Osteoblast (primary cell): ENCODE measurements at regions not wholly inside any gene's neighbourhood (a gene's known extent, or its start where the extent isn't known, plus 50 kb on each side); places are given as distances from the start of the nearest gene placed in this dataset.

Source experiments
- DNase-seq: peaks from one replicate; pipeline ENCODE4 v3.0.0; 2011; ENCODE audit warnings: low spot score, mixed read lengths; ENCODE audit not compliant: insufficient read length; ENCODE audit errors: missing footprints
- H2AFZ ChIP-seq: 2 replicates; pipeline ENCODE4 v1.6.0; 2011; ENCODE audit warnings: mild to moderate bottlenecking, low read length
- H3K27ac ChIP-seq: 2 replicates; pipeline ENCODE4 v1.5.1; 2011; ENCODE audit warnings: mild to moderate bottlenecking, low read depth, low read length, moderate library complexity
- H3K27me3 ChIP-seq: 2 replicates; pipeline ENCODE4 v1.6.0; 2012; ENCODE audit warnings: mild to moderate bottlenecking, control low read depth, inconsistent platforms, low read length, moderate library complexity; ENCODE audit not compliant: insufficient read depth
- H3K36me3 ChIP-seq: 2 replicates; pipeline ENCODE4 v1.5.1; 2011; ENCODE audit warnings: mild to moderate bottlenecking, low read length, control low read depth, moderate library complexity; ENCODE audit not compliant: insufficient read depth
- H3K4me1 ChIP-seq: 2 replicates; pipeline ENCODE4 v1.5.1; 2011; ENCODE audit warnings: mild to moderate bottlenecking, low read length, control low read depth, moderate library complexity; ENCODE audit not compliant: insufficient read depth
- H3K4me2 ChIP-seq: 2 replicates; pipeline ENCODE4 v1.6.0; 2011; ENCODE audit warnings: mild to moderate bottlenecking, low read length; ENCODE audit not compliant: insufficient read depth
- H3K4me3 ChIP-seq: fragments of 200-600 bp; sonication (generic); 3 replicates; pipeline ENCODE4 v1.5.1; 2012; ENCODE audit warnings: mild to moderate bottlenecking, low read length, inconsistent platforms; ENCODE audit not compliant: insufficient read depth
- H3K79me2 ChIP-seq: 2 replicates; pipeline ENCODE4 v1.6.0; 2012; ENCODE audit warnings: mild to moderate bottlenecking, low read length, control low read depth, inconsistent platforms; ENCODE audit not compliant: insufficient read depth
- H3K9me3 ChIP-seq: 2 replicates; pipeline ENCODE4 v1.5.1; 2011; ENCODE audit warnings: low read depth, low read length, control low read depth
- H4K20me1 ChIP-seq: 2 replicates; pipeline ENCODE4 v1.6.0; 2012; ENCODE audit warnings: mild to moderate bottlenecking, low read length, control low read depth; ENCODE audit not compliant: insufficient read depth
- TF ChIP-seq, protein P1 (sequence below): IDR thresholded peaks from 2 replicates; pipeline ENCODE4 v1.5.1; 2011; ENCODE audit warnings: mild to moderate bottlenecking, low read depth, low read length, moderate library complexity; ENCODE audit errors: extremely low read depth

DNA sequence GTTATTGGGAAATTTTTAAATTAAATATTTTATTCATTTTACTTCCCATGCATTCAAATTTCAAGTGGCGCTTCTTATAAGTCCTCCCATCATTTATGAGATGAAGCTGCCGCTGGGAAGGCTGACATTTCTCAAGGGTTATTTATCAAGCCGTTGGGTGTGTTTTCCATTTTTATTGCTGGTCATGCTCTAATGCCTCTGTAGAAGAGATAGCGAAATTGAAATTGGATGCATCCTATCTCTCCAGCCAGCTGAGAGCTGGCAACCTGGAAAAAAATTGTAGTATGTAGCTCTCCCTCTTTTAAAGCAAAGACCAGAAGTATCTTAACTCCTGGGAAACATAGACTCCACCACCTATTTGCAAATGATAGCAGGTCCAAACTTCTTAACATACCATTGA is 135.9 kb downstream of the C6orf118 start:
- H3K4me2 ChIP-seq: no peak overlapping the region
- no peaks in the 10 kb centered on the region for H4K20me1 ChIP-seq
- peaks cover 11% of the 10 kb centered on the region for H3K4me1 ChIP-seq
- H3K4me3 ChIP-seq: no peak overlapping the region
- no peak for DNase-seq
- no peaks in the 10 kb centered on the region for H3K9me3 ChIP-seq
- TF ChIP-seq, protein P1, sequence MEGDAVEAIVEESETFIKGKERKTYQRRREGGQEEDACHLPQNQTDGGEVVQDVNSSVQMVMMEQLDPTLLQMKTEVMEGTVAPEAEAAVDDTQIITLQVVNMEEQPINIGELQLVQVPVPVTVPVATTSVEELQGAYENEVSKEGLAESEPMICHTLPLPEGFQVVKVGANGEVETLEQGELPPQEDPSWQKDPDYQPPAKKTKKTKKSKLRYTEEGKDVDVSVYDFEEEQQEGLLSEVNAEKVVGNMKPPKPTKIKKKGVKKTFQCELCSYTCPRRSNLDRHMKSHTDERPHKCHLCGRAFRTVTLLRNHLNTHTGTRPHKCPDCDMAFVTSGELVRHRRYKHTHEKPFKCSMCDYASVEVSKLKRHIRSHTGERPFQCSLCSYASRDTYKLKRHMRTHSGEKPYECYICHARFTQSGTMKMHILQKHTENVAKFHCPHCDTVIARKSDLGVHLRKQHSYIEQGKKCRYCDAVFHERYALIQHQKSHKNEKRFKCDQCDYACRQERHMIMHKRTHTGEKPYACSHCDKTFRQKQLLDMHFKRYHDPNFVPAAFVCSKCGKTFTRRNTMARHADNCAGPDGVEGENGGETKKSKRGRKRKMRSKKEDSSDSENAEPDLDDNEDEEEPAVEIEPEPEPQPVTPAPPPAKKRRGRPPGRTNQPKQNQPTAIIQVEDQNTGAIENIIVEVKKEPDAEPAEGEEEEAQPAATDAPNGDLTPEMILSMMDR: no peak
- H3K27ac ChIP-seq: no peak overlapping the region
- no peaks in the 10 kb centered on the region for H3K27me3 ChIP-seq
- H3K36me3 ChIP-seq: no peaks in the 10 kb centered on the region
- H3K79me2 ChIP-seq: no peaks in the 10 kb centered on the region
- no peak overlapping the region for H2AFZ ChIP-seq

DNA sequence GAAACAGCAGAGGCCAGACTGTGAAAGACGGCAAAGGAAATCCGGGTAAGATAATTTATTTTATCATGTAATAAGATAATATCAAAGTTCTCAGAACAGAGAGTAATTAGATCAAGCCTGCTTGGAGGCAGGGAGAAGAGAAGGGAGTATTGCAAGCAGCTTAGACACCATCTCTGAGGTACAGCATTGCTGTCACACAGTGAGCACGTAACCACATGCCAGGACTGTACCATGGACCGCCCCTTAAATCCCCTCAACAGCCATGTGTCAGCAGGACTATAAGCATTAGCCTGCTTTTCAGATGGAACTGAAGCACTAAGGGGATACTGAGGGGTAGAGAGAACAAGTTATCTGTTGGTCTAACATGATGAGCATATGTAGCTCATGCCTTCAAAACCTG is 141.5 kb downstream of the C6orf118 start:
- Histone ChIP-seq H3K27me3 (no peaks in the 10 kb centered on the region), H4K20me1 (no peaks in the 10 kb centered on the region), H3K36me3 (no peaks in the 10 kb centered on the region), H3K4me1 (no peaks in the 10 kb centered on the region), H3K4me3 (no peak overlapping the region), H2AFZ (no peak overlapping the region), H3K9me3 (peaks cover 3% of the 10 kb centered on the region), H3K79me2 (no peaks in the 10 kb centered on the region), H3K27ac (no peak overlapping the region), H3K4me2 (no peak overlapping the region)
- no peak for DNase-seq
- TF ChIP-seq, protein P1: no peak

DNA sequence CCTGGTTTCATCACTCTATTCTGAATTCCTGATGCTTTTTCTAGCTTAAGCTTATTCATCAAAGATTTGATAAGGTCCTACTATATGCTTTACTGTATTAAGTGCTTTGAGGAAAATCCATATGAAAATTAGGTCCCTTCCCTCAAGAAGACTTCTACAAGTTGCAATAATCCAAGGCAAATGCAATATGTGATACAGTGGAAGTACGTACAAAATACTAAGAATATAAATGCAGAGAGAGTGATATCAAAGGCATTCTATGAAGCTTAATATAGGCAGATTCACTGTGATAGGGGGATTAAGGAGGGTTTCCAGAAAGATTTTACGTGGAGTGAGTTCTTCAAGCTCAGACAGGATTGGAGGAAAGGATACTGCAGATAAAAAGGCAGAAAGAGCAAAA is 142.1 kb downstream of the C6orf118 start:
- TF ChIP-seq, protein P1: no peak
- Histone ChIP-seq H3K4me1 (no peaks in the 10 kb centered on the region), H3K9me3 (peaks cover 3% of the 10 kb centered on the region), H3K36me3 (no peaks in the 10 kb centered on the region), H3K4me2 (no peak overlapping the region), H4K20me1 (no peaks in the 10 kb centered on the region), H3K79me2 (no peaks in the 10 kb centered on the region), H3K4me3 (no peak overlapping the region), H3K27ac (no peak overlapping the region), H2AFZ (no peak overlapping the region), H3K27me3 (no peaks in the 10 kb centered on the region)
- no peak for DNase-seq

DNA sequence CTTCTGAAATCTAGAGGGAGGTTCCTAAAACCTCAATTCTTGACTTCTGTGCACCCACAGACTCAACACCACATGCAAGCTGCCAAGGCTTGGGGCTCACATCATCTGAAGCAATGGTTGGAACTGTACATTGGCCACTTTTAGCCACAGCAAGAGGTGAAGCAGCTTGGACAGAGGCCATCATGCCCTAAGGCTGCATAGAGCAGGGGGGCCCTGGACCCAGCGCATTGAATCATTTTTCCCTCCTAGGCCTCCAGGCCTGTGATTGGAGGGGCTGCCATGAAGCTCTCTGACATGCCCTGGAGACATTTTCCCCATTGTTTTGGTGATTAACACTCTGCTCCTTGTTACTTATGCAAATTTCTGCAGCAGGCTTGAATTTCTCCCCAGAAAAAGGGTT is 145.9 kb downstream of the C6orf118 start:
- Histone ChIP-seq H3K27me3 (no peaks in the 10 kb centered on the region), H4K20me1 (no peaks in the 10 kb centered on the region), H3K79me2 (no peaks in the 10 kb centered on the region), H3K4me2 (no peak overlapping the region), H3K9me3 (peaks cover 3% of the 10 kb centered on the region), H3K27ac (no peak overlapping the region), H2AFZ (no peak overlapping the region), H3K36me3 (no peaks in the 10 kb centered on the region), H3K4me1 (no peaks in the 10 kb centered on the region), H3K4me3 (no peak overlapping the region)
- no peak for DNase-seq
- TF ChIP-seq, protein P1: no peak
